Rectal smooth muscle tissue (tissue), 1 donor: ENCODE measurements at regions not wholly inside any gene's neighbourhood (a gene's known extent, or its start where the extent isn't known, plus 50 kb on each side); places are given as distances from the start of the nearest gene placed in this dataset.

Source experiments
- H3K27ac ChIP-seq: one replicate; pipeline ENCODE4 v1.7.0; 2013; ENCODE audit warnings: low read depth, low read length, inconsistent platforms
- H3K27me3 ChIP-seq: one replicate; pipeline ENCODE4 v1.7.0; 2013; ENCODE audit warnings: low read length; ENCODE audit not compliant: control insufficient read depth, insufficient read depth
- H3K36me3 ChIP-seq: one replicate; pipeline ENCODE4 v1.7.0; 2013; ENCODE audit warnings: low read length; ENCODE audit not compliant: control insufficient read depth, insufficient read depth
- H3K4me1 ChIP-seq: one replicate; pipeline ENCODE4 v1.7.0; 2013; ENCODE audit warnings: low read length; ENCODE audit not compliant: control insufficient read depth, insufficient read depth
- H3K4me3 ChIP-seq: one replicate; pipeline ENCODE4 v1.7.0; 2013; ENCODE audit warnings: low read length
- H3K9ac ChIP-seq: one replicate; pipeline ENCODE4 v1.7.0; 2013; ENCODE audit warnings: low read length

GRCh38 chr7:46177821-46178220 lies 256.7 kb upstream of the IGFBP3 start:
- peaks cover 6% of the 10 kb centered on the region for H3K4me1 ChIP-seq
- no peak overlapping the region for H3K4me3 ChIP-seq
- no peak overlapping the region for H3K9ac ChIP-seq
- no peak overlapping the region for H3K27ac ChIP-seq
- H3K36me3 ChIP-seq = no peaks in the 10 kb centered on the region
- H3K27me3 ChIP-seq = no peaks in the 10 kb centered on the region

DNA sequence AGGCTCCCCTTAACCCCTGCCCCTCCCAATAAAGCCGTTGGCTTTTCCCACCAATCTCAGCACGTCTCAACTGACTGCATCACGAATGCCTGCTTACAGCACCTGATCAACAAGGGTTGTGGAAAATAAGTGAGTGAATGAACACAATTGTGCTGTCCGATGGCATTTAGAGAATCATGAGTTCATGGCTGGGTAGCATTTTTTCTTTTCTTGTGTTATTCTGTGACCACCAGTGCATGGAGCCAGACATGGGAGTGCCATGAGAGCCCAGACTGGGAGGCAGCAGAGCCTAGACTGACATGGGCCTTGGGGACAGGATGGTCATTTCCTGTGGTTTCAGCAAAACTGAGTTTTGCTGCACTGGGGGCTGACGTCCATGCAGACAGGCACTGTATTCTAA lies 254.1 kb upstream of the IGFBP3 start:
- Histone ChIP-seq H3K4me1 (peaks cover 6% of the 10 kb centered on the region), H3K27me3 (no peaks in the 10 kb centered on the region), H3K4me3 (no peak overlapping the region), H3K36me3 (no peaks in the 10 kb centered on the region), H3K27ac (no peak overlapping the region), H3K9ac (no peak overlapping the region)

DNA sequence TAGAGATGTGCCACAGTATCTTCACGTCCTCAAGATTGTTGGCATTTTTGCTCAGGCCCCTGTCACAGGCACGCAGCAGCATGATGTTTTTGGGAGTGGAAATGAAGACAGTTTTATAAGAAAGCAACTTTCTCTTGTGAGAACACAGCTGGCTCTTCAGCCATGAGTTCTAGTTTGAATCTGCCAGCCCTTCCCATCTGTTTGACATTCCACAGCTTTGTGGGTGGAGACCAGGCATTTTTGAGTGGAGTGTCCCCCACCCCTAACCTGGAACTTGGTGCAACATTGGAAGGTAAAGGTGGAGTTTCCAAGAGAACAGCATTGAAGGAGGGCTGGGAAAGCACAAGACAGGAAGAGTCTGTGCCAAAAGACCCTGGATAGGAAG lies 253.1 kb upstream of the IGFBP3 start:
- H3K4me3 ChIP-seq = no peak overlapping the region
- H3K9ac ChIP-seq = no peak overlapping the region
- H3K36me3 ChIP-seq = no peaks in the 10 kb centered on the region
- H3K27ac ChIP-seq = no peak overlapping the region
- H3K27me3 ChIP-seq = no peaks in the 10 kb centered on the region
- peaks cover 5% of the 10 kb centered on the region for H3K4me1 ChIP-seq

- peaks cover 2% of the 10 kb centered on the region for H3K4me1 ChIP-seq
- no peaks in the 10 kb centered on the region for H3K27me3 ChIP-seq
- no peak overlapping the region for H3K9ac ChIP-seq
- no peak overlapping the region for H3K4me3 ChIP-seq
- H3K27ac ChIP-seq = no peak overlapping the region
- H3K36me3 ChIP-seq = no peaks in the 10 kb centered on the region
Measured at GRCh38 chr7:46173476-46174195, 252.6 kb upstream of the IGFBP3 start.

DNA sequence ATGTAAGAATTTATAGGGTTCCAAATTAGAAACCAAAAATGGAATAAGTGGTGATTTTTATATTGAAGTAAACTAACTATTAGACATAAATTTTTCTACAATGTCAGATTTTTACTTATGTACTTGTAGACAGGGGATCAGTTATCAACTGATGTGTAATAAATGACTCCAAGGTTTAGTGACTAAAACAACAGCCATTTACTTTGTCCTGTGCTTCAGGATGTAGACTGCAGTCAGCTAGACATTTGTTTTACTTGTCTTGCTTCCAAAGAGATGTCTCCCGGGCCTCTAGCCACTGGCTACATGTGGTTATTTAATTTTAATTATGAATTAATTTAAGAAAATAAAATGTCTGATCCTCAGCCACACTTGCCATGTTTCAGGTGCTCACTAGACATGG lies 249.7 kb upstream of the IGFBP3 start:
- Histone ChIP-seq H3K36me3 (no peaks in the 10 kb centered on the region), H3K27me3 (no peaks in the 10 kb centered on the region), H3K4me1 (peaks cover 2% of the 10 kb centered on the region), H3K27ac (no peak overlapping the region), H3K4me3 (no peak overlapping the region), H3K9ac (no peak overlapping the region)

GRCh38 chr7:46170021-46170420 lies 248.9 kb upstream of the IGFBP3 start:
- no peaks in the 10 kb centered on the region for H3K27me3 ChIP-seq
- no peak overlapping the region for H3K9ac ChIP-seq
- H3K27ac ChIP-seq = no peak overlapping the region
- H3K4me3 ChIP-seq = no peak overlapping the region
- H3K36me3 ChIP-seq = no peaks in the 10 kb centered on the region
- peaks cover 2% of the 10 kb centered on the region for H3K4me1 ChIP-seq

GRCh38 chr7:46169384-46169755 lies 248.3 kb upstream of the IGFBP3 start:
- no peak overlapping the region for H3K9ac ChIP-seq
- H3K4me1 ChIP-seq = peaks cover 2% of the 10 kb centered on the region
- H3K27me3 ChIP-seq = no peaks in the 10 kb centered on the region
- H3K36me3 ChIP-seq = no peaks in the 10 kb centered on the region
- H3K4me3 ChIP-seq = no peak overlapping the region
- H3K27ac ChIP-seq = no peak overlapping the region

DNA sequence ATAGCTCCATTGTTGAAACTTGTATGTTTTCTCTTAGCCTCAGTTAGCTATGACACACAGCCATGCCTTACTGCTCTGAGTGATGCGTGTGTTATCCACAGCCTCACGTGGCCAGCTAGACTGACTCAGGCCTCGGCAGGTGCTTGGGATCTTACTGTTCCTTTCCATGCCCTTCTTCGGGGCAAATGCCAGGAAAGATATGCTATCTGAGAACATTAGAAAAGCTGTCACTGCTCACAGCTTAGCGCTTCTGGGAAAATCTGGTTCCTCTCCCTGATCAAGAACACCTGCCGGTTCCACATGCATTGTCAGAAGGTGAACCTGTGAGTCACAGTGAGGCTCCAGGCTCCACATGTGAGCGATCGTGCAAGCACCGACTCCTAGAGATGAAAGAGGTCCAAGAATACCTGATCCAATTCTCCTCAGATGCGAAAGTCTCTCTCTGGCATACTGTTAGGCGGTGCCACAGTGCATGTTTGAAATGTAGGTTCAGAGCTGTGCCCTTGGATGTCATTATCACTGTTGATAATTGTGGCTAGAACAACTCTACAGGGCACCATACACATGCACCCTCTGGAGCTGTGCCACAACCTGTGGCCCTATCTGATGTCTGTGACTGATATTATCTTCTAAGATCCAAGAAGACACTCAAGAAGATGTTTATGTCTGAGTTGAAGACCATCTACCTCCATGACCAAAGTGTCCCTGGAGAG lies 247.8 kb upstream of the IGFBP3 start:
- Histone ChIP-seq H3K4me1 (peaks cover under 1% of the 10 kb centered on the region), H3K27ac (no peak overlapping the region), H3K27me3 (no peaks in the 10 kb centered on the region), H3K9ac (no peak overlapping the region), H3K4me3 (no peak overlapping the region), H3K36me3 (no peaks in the 10 kb centered on the region)

DNA sequence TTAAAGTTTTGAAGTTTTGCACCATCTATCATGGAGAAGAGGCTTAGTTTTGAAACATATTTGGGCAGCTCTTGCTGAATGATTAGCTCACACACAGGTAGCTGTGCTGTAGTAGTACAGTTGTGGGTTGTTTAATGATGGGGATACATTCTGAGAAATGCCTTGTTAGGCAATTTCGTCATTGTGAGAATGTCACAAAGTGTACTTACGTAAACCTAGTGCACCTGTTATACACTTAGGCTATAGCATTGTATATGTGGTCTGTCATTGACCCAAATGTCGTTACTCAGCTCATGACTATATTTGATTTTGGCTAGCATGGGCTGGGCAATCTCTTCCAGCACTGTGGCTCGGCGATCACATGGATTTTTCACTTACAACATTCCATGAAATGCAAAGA lies 247.2 kb upstream of the IGFBP3 start:
- Histone ChIP-seq H3K4me1 (no peaks in the 10 kb centered on the region), H3K4me3 (no peak overlapping the region), H3K36me3 (no peaks in the 10 kb centered on the region), H3K9ac (no peak overlapping the region), H3K27me3 (no peaks in the 10 kb centered on the region), H3K27ac (no peak overlapping the region)

DNA sequence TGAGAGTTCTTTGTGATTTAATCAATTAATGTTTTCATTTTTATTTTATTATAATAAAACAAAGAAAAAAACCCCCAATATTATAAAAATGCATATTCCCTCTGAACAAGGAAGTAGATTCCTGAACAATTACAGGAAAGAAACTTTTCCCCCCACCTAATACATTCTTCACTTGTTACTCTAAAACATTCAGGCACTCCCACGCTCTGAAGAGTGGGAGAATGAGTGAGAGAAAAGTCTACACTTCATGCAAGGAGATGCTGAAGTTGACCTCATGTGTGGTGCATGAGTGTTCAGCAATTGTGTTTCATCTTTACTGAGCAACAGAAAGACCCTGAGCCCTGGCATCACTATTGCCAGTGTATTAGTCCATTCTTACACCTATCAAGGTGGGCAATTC lies 244.2 kb upstream of the IGFBP3 start:
- no peaks in the 10 kb centered on the region for H3K27me3 ChIP-seq
- no peak overlapping the region for H3K9ac ChIP-seq
- H3K36me3 ChIP-seq = no peaks in the 10 kb centered on the region
- H3K4me3 ChIP-seq = no peak overlapping the region
- H3K27ac ChIP-seq = no peak overlapping the region
- no peaks in the 10 kb centered on the region for H3K4me1 ChIP-seq

GRCh38 chr7:46164629-46165028 lies 243.6 kb upstream of the IGFBP3 start:
- H3K27me3 ChIP-seq = no peaks in the 10 kb centered on the region
- no peaks in the 10 kb centered on the region for H3K4me1 ChIP-seq
- H3K36me3 ChIP-seq = no peaks in the 10 kb centered on the region
- no peak overlapping the region for H3K9ac ChIP-seq
- no peak overlapping the region for H3K4me3 ChIP-seq
- H3K27ac ChIP-seq = no peak overlapping the region

GRCh38 chr7:46163246-46163645 lies 242.2 kb upstream of the IGFBP3 start:
- no peaks in the 10 kb centered on the region for H3K4me1 ChIP-seq
- no peak overlapping the region for H3K9ac ChIP-seq
- no peak overlapping the region for H3K27ac ChIP-seq
- H3K36me3 ChIP-seq = no peaks in the 10 kb centered on the region
- no peaks in the 10 kb centered on the region for H3K27me3 ChIP-seq
- no peak overlapping the region for H3K4me3 ChIP-seq

- no peaks in the 10 kb centered on the region for H3K36me3 ChIP-seq
- H3K27ac ChIP-seq = no peak overlapping the region
- no peak overlapping the region for H3K4me3 ChIP-seq
- H3K27me3 ChIP-seq = no peaks in the 10 kb centered on the region
- no peaks in the 10 kb centered on the region for H3K4me1 ChIP-seq
- no peak overlapping the region for H3K9ac ChIP-seq
Measured at GRCh38 chr7:46162609-46163008, 241.5 kb upstream of the IGFBP3 start.
